Endothelial cell of umbilical vein (primary cell): ENCODE measurements at regions not wholly inside any gene's neighbourhood (a gene's known extent, or its start where the extent isn't known, plus 50 kb on each side); places are given as distances from the start of the nearest gene placed in this dataset.

Source experiments
- EZH2 ChIP-seq: IDR thresholded peaks from 2 replicates; pipeline ENCODE4 v1.6.1; 2012; ENCODE audit warnings: borderline replicate concordance, low read depth, mild to moderate bottlenecking, moderate library complexity, low read length, inconsistent platforms; ENCODE audit not compliant: severe bottlenecking
- FOS ChIP-seq: IDR thresholded peaks from 2 replicates; pipeline ENCODE4 v1.6.1; 2011; ENCODE audit warnings: mild to moderate bottlenecking, low read length, moderate library complexity, borderline replicate concordance; ENCODE audit not compliant: insufficient read depth
- JUN ChIP-seq: IDR thresholded peaks from 2 replicates; pipeline ENCODE4 v1.6.1; 2011; ENCODE audit warnings: borderline replicate concordance, low read depth; ENCODE audit not compliant: insufficient read length, insufficient read depth
- MAX ChIP-seq: IDR thresholded peaks from 2 replicates; pipeline ENCODE4 v1.6.1; 2011; ENCODE audit not compliant: insufficient read depth, insufficient read length
- MYC ChIP-seq: IDR thresholded peaks from one replicate; pipeline ENCODE4 v1.6.1; 2011; ENCODE audit warnings: mild to moderate bottlenecking, low read depth, low read length
- POLR2A ChIP-seq: IDR thresholded peaks from 2 replicates; pipeline ENCODE4 v1.6.1; 2012; ENCODE audit warnings: low read depth, mild to moderate bottlenecking, control low read depth, low read length
- POLR2AphosphoS5 ChIP-seq: IDR thresholded peaks from 2 replicates; pipeline ENCODE4 v1.6.1; 2012; ENCODE audit warnings: low read depth, mild to moderate bottlenecking, control low read depth, low read length, moderate library complexity; ENCODE audit not compliant: insufficient read depth
- TF ChIP-seq, protein P1 (sequence below), 2 donors: IDR thresholded peaks; 1 replicate in 1 of 2; 2 replicates in 1 of 2; pipeline ENCODE4 v1.5.1; 2011; ENCODE audit warnings: low read length in 2 of 2, mild to moderate bottlenecking in 2 of 2, moderate library complexity in 2 of 2, control low read depth in 1 of 2, inconsistent platforms in 1 of 2, low read depth in 1 of 2; ENCODE audit not compliant: insufficient read depth in 1 of 2; ENCODE audit errors: extremely low read depth in 1 of 2

- no peak for TF ChIP-seq POLR2A
- TF ChIP-seq, protein P1, sequence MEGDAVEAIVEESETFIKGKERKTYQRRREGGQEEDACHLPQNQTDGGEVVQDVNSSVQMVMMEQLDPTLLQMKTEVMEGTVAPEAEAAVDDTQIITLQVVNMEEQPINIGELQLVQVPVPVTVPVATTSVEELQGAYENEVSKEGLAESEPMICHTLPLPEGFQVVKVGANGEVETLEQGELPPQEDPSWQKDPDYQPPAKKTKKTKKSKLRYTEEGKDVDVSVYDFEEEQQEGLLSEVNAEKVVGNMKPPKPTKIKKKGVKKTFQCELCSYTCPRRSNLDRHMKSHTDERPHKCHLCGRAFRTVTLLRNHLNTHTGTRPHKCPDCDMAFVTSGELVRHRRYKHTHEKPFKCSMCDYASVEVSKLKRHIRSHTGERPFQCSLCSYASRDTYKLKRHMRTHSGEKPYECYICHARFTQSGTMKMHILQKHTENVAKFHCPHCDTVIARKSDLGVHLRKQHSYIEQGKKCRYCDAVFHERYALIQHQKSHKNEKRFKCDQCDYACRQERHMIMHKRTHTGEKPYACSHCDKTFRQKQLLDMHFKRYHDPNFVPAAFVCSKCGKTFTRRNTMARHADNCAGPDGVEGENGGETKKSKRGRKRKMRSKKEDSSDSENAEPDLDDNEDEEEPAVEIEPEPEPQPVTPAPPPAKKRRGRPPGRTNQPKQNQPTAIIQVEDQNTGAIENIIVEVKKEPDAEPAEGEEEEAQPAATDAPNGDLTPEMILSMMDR (IDR thresholded peaks at IDR 0.05; ENCODE audit: extremely low read depth in 1 of 2, insufficient read depth in 1 of 2, low read depth in 1 of 2, low read length in 2 of 2): no peak
- TF ChIP-seq EZH2: no peak
- no peak for TF ChIP-seq MAX
- TF ChIP-seq MYC: no peak
- TF ChIP-seq FOS: no peak
- TF ChIP-seq POLR2AphosphoS5: no peak
- TF ChIP-seq JUN: no peak
Observed at GRCh38 chr12:14099994-14100393, 118.6 kb upstream of the GRIN2B start.
